Stimulated activated memory B cell treated with anti-CD40 and anti-IgM and Interleukin-4, amounts not matched to agents 10 μg/mL and 1 μg/mL and 100 μg/mL, for 72 hours (primary cell): ENCODE measurements at regions not wholly inside any gene's neighbourhood (a gene's known extent, or its start where the extent isn't known, plus 50 kb on each side); places are given as distances from the start of the nearest gene placed in this dataset.

ENCODE experiments used
- ATAC-seq: fragments of 150-1000 bp; cut with Tn5 transposase; 2 replicates; pipeline ENCODE4 v1.10.0; 2021
- H3K27ac Mint-ChIP-seq: one replicate; pipeline ENCODE4 v1.8.0; 2022; ENCODE audit warnings: mild to moderate bottlenecking, mixed read lengths
- H3K27me3 Mint-ChIP-seq: one replicate; pipeline ENCODE4 v1.8.0; 2022; ENCODE audit warnings: mixed read lengths
- H3K36me3 Mint-ChIP-seq: one replicate; pipeline ENCODE4 v1.8.0; 2022; ENCODE audit warnings: mixed read lengths
- H3K4me1 Mint-ChIP-seq: one replicate; pipeline ENCODE4 v1.8.0; 2022; ENCODE audit warnings: mixed read lengths
- H3K4me3 Mint-ChIP-seq: one replicate; pipeline ENCODE4 v1.8.0; 2022; ENCODE audit warnings: mild to moderate bottlenecking, moderate library complexity, mixed read lengths
- H3K9me3 Mint-ChIP-seq: one replicate; pipeline ENCODE4 v1.8.0; 2022; ENCODE audit warnings: mixed read lengths

GRCh38 chr7:79880312-79880711 lies 254.3 kb upstream of the GNAI1 start:
- H3K27me3 Mint-ChIP-seq = no peaks in the 10 kb centered on the region
- no peaks in the 10 kb centered on the region for H3K4me1 Mint-ChIP-seq
- H3K27ac Mint-ChIP-seq = no peak overlapping the region
- H3K9me3 Mint-ChIP-seq = peaks cover 3% of the 10 kb centered on the region
- no peak overlapping the region for H3K4me3 Mint-ChIP-seq
- ATAC-seq = no peak
- no peaks in the 10 kb centered on the region for H3K36me3 Mint-ChIP-seq

- Mint-ChIP-seq H3K4me3 (no peak overlapping the region), H3K4me1 (no peaks in the 10 kb centered on the region), H3K36me3 (no peaks in the 10 kb centered on the region), H3K27ac (no peak overlapping the region), H3K27me3 (no peaks in the 10 kb centered on the region), H3K9me3 (peaks cover 3% of the 10 kb centered on the region)
- ATAC-seq = no peak
Observed at GRCh38 chr7:79877874-79878465, 256.7 kb upstream of the GNAI1 start.

- no peaks in the 10 kb centered on the region for H3K36me3 Mint-ChIP-seq
- H3K4me3 Mint-ChIP-seq = no peak overlapping the region
- ATAC-seq = no peak
- no peak overlapping the region for H3K27ac Mint-ChIP-seq
- H3K9me3 Mint-ChIP-seq = peaks cover 3% of the 10 kb centered on the region
- H3K27me3 Mint-ChIP-seq = no peaks in the 10 kb centered on the region
- H3K4me1 Mint-ChIP-seq = no peaks in the 10 kb centered on the region
Observed at GRCh38 chr7:79876848-79877252, 257.8 kb upstream of the GNAI1 start.

GRCh38 chr7:79874797-79875196 lies 259.8 kb upstream of the GNAI1 start:
- no peaks in the 10 kb centered on the region for H3K27me3 Mint-ChIP-seq
- no peaks in the 10 kb centered on the region for H3K36me3 Mint-ChIP-seq
- H3K27ac Mint-ChIP-seq = no peak overlapping the region
- H3K4me1 Mint-ChIP-seq = no peaks in the 10 kb centered on the region
- H3K4me3 Mint-ChIP-seq = no peak overlapping the region
- H3K9me3 Mint-ChIP-seq = peaks cover 7% of the 10 kb centered on the region
- no peak for ATAC-seq

DNA sequence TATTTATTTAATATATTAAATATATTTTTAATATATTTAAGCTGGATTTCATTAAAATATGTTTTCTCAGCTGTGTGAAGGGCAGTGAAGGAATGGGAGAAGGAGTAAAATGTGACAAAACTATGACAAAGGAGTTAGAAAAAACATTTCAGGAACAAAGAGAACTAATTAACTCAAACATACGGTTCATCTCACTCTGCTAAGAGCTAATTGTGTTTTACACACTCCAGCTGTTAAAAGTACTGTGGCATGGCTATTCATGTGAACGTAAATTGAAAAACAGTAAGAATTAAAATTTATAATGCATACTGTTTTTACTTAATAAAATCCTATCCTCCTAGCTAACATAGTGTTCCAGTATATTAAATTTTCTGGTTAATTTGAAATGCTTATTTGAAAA lies 262.5 kb upstream of the GNAI1 start:
- Mint-ChIP-seq H3K4me1 (no peaks in the 10 kb centered on the region), H3K27me3 (no peaks in the 10 kb centered on the region), H3K9me3 (peaks cover 4% of the 10 kb centered on the region), H3K36me3 (no peaks in the 10 kb centered on the region), H3K27ac (no peak overlapping the region), H3K4me3 (no peak overlapping the region)
- no peak for ATAC-seq

DNA sequence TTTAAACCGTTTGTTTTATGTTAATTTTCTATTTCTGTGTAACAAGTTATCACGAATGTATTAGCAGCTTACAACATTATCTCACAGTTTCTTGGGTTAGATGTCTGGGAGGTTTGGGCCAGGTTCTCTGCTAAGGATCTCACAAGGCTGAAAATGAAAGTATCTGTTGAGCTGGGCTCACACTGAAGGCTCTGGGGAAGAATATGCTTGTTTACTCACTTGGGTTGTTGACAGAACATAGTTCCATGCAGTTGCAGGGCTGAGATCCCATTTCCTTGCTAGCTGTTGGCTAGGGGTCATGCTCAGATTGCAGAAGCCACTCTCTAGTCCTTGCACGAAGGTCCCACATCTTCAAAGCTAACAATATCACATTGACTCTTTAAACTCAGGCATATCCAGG lies 266.6 kb upstream of the GNAI1 start:
- Mint-ChIP-seq H3K9me3 (peaks cover 4% of the 10 kb centered on the region), H3K27me3 (no peaks in the 10 kb centered on the region), H3K4me3 (no peak overlapping the region), H3K4me1 (no peaks in the 10 kb centered on the region), H3K36me3 (no peaks in the 10 kb centered on the region), H3K27ac (no peak overlapping the region)
- no peak for ATAC-seq

- peaks cover 4% of the 10 kb centered on the region for H3K9me3 Mint-ChIP-seq
- H3K27me3 Mint-ChIP-seq = no peaks in the 10 kb centered on the region
- no peak overlapping the region for H3K4me3 Mint-ChIP-seq
- H3K36me3 Mint-ChIP-seq = no peaks in the 10 kb centered on the region
- ATAC-seq = no peak
- no peak overlapping the region for H3K27ac Mint-ChIP-seq
- no peaks in the 10 kb centered on the region for H3K4me1 Mint-ChIP-seq
Observed at GRCh38 chr7:79862447-79863210, 272.0 kb upstream of the GNAI1 start.

DNA sequence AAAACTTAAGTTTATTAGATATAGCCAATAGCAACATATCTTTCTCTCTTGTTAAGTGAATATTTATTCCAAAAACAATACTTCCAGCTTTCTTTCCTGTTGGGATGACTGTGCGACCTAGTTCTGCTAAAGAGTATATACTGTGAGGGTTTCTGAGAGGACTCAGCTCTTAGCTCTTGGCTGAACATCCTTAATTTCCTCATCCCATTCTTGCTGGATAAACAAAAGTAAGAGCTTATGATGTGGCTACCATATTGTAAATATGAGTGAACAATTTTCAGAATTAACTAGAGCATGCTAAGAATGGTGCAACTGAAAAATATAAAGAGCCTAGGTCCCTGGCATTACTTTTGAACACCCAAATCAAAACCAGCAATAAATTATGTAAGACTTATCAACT lies 279.5 kb upstream of the GNAI1 start:
- Mint-ChIP-seq H3K4me1 (no peaks in the 10 kb centered on the region), H3K27me3 (no peaks in the 10 kb centered on the region), H3K27ac (no peak overlapping the region), H3K36me3 (no peaks in the 10 kb centered on the region), H3K9me3 (peaks cover 7% of the 10 kb centered on the region), H3K4me3 (no peak overlapping the region)
- ATAC-seq = no peak

DNA sequence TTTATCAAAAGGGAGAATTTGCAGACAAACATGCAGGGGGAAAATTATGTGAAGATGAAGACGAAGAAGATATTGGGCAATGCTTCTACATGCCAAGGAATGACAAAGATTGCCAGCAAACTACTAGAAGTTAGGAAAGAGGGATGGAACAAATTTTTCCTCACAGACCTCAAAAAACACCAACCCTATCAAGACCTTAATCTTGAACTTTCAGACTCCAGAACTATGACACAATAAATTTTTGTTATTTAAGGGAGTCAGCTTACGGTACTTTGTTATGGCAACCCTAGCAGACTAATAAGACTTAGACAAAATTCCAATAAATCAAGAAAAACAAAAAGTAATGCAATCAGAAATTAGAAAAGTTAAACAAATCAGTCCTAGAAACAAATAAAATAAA lies 280.0 kb upstream of the GNAI1 start:
- Mint-ChIP-seq H3K4me1 (no peaks in the 10 kb centered on the region), H3K36me3 (no peaks in the 10 kb centered on the region)

DNA sequence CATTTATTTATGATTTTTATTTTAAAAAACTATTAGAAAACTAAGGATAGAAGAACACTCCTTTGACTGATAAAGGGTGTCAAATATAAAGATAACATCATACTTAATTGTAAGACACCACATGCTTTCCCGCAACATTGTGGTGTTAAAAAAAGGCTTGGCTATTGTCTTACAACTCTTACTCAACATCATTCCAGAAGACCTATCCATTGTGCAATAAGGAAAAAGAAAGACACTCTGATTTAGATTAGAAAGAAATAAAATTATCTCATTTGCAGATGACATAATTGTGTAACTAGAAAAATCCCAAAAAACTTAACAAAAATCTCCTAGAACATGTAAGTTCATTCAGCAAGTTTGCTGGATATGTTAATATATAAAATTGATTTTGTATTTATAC lies 296.7 kb upstream of the GNAI1 start:
- ATAC-seq = no peak
- Mint-ChIP-seq H3K36me3 (no peaks in the 10 kb centered on the region), H3K4me3 (no peak overlapping the region), H3K27me3 (no peaks in the 10 kb centered on the region), H3K27ac (no peak overlapping the region), H3K9me3 (no peaks in the 10 kb centered on the region), H3K4me1 (no peaks in the 10 kb centered on the region)

More for the DNA sequence above, 280.0 kb upstream of the GNAI1 start:
- no peaks in the 10 kb centered on the region for H3K27me3 Mint-ChIP-seq
- H3K4me3 Mint-ChIP-seq = no peak overlapping the region
- no peak for ATAC-seq
- H3K9me3 Mint-ChIP-seq = peaks cover 7% of the 10 kb centered on the region
- no peak overlapping the region for H3K27ac Mint-ChIP-seq

DNA sequence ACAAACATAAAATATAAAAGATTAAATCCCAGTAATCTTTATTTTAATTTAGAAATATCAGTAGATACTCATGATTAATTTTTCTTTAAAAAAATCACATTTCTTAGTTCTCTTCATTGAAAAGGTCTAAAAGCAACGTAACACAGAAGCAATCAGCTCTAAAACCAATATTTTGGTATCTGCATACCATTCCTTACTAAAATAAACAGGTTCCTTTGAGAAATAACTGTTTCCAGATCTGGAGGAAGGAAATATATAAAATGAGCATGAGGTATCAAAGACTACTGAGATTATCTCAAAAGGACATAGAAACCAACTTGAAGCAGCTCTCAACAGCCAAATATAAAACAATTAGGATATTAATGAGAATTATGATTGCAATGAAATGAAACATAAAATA lies 301.0 kb upstream of the GNAI1 start:
- no peak for ATAC-seq
- no peak overlapping the region for H3K4me3 Mint-ChIP-seq
- no peaks in the 10 kb centered on the region for H3K9me3 Mint-ChIP-seq
- no peaks in the 10 kb centered on the region for H3K4me1 Mint-ChIP-seq
- no peak overlapping the region for H3K27ac Mint-ChIP-seq
- no peaks in the 10 kb centered on the region for H3K27me3 Mint-ChIP-seq
- no peaks in the 10 kb centered on the region for H3K36me3 Mint-ChIP-seq

- Mint-ChIP-seq H3K27ac (no peak overlapping the region), H3K27me3 (no peaks in the 10 kb centered on the region), H3K9me3 (no peaks in the 10 kb centered on the region), H3K4me1 (no peaks in the 10 kb centered on the region), H3K4me3 (no peak overlapping the region), H3K36me3 (no peaks in the 10 kb centered on the region)
- ATAC-seq = no peak
Observed at GRCh38 chr7:79828866-79829265, 305.8 kb upstream of the GNAI1 start.

DNA sequence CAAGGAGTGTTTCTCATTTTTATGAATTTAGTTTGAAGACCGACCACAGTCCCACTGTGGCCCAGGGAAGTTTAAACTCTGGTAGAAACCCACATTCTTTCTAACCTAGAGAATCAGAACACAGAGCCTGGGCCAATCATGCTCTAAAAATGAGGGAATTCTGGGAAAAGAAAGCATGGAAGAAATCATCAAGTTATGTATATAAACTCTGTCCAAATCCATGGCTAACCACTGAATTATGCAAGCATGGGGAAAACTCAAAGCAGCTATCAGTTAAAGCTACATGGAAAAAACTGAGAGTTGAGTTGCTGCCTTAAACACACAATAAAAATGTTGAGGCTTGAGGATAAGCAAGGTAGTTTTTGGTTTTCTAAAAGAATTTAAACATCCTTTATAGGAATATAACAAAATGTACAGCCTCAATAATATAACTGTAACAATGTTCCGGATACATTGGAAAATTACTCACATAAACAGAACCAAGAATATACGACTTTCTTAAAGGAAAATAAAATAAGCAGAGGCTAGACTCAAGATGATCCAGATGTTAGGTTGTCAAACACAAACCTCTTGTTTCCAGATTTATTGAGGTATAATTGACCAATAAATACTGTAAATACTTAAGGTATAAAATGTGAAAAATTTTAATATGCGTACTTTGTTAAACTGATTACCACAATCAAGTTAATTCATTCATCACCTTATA lies 311.2 kb upstream of the GNAI1 start:
- H3K36me3 Mint-ChIP-seq = no peaks in the 10 kb centered on the region
- H3K27ac Mint-ChIP-seq = no peak overlapping the region
- H3K9me3 Mint-ChIP-seq = no peaks in the 10 kb centered on the region
- H3K4me1 Mint-ChIP-seq = no peaks in the 10 kb centered on the region
- H3K27me3 Mint-ChIP-seq = no peaks in the 10 kb centered on the region
- no peak overlapping the region for H3K4me3 Mint-ChIP-seq
- ATAC-seq = no peak

GRCh38 chr7:79822620-79823240 lies 311.9 kb upstream of the GNAI1 start:
- Mint-ChIP-seq H3K27ac (no peak overlapping the region), H3K36me3 (no peaks in the 10 kb centered on the region), H3K27me3 (no peaks in the 10 kb centered on the region), H3K4me1 (no peaks in the 10 kb centered on the region), H3K9me3 (no peaks in the 10 kb centered on the region), H3K4me3 (no peak overlapping the region)
- ATAC-seq = no peak

DNA sequence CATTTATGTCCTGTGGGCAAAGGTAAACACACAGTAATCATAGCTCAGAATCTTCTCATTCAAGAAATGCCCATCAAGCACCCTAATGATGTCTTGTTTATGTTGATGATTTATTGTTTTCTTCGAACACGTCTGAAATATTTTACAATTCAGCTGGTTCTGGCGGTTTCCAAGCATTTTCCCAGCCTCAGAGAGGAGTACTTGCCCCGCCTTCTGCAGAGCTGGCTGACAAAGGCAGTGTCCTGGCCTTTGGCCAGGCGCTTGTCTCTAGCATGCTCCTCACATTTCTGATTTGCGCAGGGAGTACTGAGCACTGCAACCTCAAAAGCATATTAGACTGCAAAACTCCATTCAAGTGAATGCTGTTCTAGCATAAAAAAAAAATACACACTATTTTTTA lies 314.2 kb upstream of the GNAI1 start:
- no peaks in the 10 kb centered on the region for H3K27me3 Mint-ChIP-seq
- no peak overlapping the region for H3K4me3 Mint-ChIP-seq
- no peak overlapping the region for H3K27ac Mint-ChIP-seq
- peaks cover 2% of the 10 kb centered on the region for H3K9me3 Mint-ChIP-seq
- ATAC-seq = no peak
- H3K36me3 Mint-ChIP-seq = no peaks in the 10 kb centered on the region
- H3K4me1 Mint-ChIP-seq = no peaks in the 10 kb centered on the region
